GM18519 (cell line): ENCODE measurements at regions not wholly inside any gene's neighbourhood (a gene's known extent, or its start where the extent isn't known, plus 50 kb on each side); places are given as distances from the start of the nearest gene placed in this dataset.
"Not testable (repeated sequence)": the region's sequence is repeated elsewhere in the genome, so short reads cannot be mapped to it uniquely, and the experiment has no call there.

ENCODE experiments used
- ATAC-seq: cut with Tn5 transposase; IDR thresholded peaks from one replicate; pipeline ENCODE4 v1.9.1; 2021; ENCODE audit warnings: mild to moderate bottlenecking, moderate library complexity; ENCODE audit not compliant: unreplicated experiment, low FRiP score

DNA sequence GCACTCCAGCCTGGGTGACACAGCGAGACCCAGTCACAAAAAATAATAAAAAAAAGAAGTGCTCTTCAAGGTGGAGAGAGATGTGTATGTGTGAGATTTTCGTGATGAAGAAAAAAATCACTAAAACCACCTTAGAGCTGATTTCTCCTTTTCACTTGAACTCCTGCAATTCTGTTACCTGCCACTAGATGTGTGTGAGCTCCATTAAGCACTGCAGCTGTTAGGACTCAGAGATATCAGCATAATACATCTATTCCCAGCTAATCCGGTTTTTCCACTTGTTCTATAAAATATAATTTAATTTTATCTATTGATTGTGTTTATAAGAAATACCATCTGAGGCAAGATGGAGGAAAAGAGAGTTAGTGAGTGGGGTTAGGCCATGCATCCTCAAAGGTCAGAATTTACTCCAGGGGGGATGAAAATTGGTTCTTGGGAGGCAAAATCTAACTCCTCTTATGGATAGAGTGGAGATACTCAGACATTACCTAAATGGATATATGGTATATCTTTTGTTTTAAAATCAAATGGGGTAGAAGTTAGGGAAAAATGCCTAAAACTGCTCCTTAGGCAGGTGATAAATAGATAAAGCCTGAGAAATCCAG, 152.7 kb downstream of the IL20RB start:
- ATAC-seq, result no peak

DNA sequence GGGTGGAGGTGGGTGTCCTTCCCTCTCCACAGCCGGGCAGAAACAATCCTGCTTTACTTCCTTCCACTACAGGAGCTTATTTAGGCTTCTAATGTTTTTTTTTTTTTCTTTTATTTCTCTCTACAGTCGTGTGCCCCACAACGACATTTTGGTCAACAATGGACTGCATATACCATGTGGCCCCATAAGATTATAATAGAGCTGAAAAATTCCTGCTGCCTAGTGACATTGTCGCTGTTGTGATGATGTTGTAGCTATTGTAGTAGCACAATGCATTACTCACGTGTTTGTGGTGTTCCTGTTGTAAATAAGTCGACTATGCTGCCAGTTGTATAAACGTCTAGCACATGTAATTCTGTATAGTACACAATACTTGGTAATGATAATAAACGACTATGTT, 153.7 kb downstream of the IL20RB start:
- no peak for ATAC-seq

DNA sequence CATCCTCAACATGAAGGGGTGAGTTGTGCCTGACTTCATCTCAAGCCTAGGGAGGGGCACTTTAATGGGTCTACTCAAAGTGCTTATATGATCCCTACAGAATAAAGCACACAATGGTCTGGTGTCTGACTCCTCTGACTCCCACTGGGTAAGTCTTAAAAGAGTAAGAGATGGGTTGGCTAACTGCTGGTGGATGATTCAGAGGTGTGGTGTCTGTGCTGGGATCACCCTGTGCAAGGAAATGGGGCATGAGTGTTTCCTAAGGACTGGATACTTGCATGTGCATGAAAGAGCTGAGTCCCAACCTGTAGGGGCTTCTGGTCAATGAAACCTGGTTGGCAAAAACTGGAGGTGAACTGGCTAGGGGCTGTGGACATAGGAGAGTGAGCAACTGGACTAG, 158.8 kb downstream of the IL20RB start:
- no peak for ATAC-seq

DNA sequence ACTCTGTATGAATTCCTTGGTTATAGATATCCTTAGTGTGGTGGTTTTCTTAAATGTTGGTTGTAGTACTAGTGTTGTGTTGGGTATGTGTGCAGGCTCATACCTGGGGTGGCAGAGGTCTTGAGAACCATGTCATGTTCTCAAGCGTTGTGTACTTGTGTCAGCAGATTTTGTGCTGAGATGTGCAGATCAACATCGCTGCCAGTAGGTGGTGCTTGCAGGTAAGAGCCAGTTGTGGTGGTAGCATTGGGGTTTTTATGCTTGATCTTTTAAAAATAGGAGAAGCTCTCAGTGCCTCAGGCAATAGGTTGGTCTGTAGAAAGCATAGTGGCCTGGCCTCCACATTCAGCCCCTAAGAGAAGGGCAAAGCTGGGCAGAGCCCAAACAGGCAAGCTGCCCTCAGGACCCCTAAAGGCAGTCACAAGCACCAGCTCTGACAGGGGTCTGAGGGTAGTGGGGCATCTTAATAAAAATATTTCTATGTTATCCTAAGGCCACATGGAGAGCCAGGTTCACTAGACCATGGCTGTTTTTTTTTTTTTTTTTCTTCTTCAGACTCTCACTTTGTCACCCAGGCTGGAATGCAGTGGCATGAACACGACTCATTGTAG, 164.0 kb downstream of the IL20RB start:
- peak; percentile 79 for ATAC-seq

DNA sequence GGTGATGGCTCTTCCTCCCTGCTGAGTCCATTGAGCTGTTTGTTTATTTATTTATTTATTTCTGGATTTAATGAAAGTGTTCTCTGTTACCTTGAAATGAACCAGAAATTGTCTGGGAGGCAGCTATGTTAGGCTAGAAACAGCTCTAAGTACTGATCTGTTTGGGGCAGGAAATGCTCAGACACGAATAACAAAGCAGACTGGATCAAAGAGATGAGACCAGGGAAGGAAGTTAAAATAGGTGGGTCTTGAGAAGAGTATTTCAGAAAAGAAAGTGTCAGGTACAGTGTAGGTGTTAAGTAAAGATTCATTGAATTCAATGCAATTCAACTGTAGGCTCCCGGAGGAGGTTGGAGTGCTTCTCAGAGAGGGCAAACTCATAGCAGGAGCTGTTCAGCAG, 173.3 kb downstream of the IL20RB start:
- no peak for ATAC-seq

DNA sequence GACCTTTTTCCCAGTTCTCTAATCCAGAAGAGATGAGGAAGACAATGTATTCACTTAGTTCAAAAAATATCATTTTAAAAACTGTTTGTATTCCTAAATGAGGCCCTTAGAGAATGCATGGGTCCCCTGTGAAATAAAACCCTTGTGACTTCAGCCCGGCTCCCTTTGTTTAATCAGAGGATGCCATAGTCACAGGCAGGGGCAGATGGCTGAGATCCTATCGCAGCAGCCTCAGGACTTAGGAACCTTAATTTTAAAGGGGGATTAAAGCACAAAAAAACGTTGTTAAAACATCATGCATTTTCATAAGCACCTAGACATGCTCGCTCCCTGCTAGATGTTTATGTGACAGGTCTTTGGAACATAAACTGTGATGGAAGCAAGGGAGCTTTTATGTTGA, 176.6 kb downstream of the IL20RB start:
- ATAC-seq, result no peak

DNA sequence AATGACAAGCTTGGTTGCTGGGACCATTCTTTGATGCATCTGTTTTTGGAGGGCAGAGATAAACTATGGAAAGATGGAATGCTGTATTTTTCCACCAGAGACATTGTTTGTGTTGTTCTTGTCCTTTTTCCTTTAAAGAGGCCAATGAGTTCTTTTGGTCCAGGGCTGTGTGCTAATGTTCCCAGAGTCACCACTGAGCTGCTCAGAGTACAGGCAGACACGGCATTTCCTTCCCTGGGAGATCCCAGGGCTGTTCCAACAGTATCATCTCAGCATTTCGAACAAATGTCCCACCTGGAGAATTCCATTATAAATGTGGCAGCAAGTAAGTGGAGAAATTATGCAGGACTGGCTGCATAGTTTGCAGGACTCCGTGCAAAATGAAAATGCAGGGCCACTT, 190.6 kb downstream of the IL20RB start:
- no peak for ATAC-seq

DNA sequence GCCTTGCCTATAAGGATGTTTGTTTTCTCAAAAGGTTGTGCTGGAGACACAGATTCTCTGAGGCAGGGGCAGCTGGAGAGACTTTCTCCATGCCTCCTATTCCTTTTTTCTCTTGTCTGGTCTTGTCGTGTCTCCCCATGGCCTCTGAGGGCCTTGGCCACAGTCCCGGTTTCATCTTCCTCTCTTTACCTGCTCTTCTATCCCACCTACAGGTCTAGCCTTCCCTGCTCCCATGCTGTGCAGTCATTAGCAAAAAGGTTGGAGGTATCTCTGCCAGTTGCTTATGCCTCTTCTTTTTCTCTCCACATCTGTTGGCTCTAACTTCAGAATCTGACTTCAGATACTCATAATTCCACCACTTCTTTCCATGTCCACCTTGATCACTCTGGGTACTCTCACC, 191.1 kb downstream of the IL20RB start:
- ATAC-seq, result no peak

DNA sequence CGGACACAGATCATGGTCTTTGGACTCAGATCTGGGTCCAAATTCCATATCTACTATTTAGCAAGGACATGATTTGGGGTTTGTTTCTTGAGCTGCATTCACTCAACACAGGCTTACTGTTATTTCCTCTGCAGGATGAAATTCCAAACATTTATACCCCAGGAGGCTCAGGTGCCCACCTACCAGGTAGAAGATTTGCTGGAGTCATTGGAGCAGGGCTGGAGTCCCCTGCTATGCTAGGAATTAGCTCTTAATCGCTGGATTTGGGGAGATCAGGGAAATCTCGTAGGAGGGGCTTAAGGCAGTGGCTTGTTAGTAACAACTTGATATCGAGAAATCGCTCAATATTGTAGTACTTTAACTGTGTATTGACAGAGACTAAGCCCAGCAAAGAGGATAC, 193.0 kb downstream of the IL20RB start:
- ATAC-seq, result no peak

DNA sequence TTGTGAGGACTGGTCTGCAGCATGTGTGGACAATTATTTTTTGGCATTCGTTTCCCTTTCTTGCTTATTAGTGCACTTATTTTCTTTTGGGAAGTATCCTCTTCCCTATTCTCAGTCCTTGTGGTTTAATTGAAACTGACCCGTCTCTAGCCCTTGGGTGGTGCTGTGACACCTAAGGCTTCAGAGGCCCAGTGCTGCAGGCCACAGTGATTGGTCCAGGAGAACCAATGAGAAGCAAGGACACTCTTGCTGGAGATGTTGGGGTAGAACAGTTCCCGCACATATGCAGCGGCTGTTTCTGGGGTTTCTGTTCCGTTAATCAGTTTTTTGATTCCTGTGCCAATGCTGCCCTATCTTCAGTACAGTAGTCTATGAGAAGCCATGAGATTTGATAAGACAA, 195.3 kb downstream of the IL20RB start:
- ATAC-seq, result not testable (repeated sequence)

DNA sequence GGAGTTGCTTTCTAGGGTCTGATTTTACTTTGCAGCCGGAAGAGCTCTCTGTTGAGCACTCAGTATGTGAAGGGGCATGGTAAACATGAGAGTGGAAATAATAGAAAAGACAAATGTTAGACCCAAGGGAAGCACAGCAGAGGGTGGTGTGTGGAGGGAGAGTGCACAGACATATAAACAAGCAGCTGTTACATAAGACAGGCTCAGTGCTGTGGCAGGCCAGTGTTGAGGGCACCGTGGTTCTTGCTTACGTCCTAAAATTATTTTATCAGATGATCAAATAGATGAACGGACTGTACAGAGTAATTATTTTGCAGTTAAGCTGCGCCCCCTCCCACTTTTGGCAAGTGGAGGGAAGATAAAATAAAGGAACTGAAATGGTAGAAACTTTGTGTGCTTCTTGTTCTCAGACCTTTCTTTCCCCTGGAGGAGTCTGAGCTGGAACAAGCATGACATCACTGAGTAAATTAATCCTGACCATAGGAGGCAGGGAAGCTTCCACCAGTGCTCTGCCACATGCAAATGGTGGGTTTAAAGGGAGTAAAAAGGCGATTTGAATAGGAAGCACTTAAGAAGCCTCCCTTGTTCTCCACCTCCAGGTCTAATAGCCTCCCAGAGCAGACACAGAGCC, 205.6 kb downstream of the IL20RB start:
- ATAC-seq, result no peak

DNA sequence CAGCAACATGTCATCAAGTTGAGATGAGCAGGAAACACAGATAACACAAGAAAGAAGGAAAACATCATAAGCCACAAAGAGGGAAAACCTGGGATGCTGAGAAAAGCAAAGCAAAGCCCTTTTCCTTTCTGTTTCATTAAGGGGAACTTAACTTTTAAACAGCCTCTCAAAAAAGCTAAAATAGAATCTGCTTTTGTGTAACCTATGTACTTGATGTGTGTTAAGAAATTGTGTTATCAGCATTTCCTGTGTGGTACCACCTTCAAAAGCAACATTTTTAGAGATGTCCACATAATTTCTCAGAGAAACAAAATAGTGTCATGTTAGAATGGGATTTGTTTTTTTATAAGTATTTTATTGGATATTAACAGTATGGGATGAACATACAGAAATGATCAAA, 206.2 kb downstream of the IL20RB start:
- ATAC-seq, result no peak

DNA sequence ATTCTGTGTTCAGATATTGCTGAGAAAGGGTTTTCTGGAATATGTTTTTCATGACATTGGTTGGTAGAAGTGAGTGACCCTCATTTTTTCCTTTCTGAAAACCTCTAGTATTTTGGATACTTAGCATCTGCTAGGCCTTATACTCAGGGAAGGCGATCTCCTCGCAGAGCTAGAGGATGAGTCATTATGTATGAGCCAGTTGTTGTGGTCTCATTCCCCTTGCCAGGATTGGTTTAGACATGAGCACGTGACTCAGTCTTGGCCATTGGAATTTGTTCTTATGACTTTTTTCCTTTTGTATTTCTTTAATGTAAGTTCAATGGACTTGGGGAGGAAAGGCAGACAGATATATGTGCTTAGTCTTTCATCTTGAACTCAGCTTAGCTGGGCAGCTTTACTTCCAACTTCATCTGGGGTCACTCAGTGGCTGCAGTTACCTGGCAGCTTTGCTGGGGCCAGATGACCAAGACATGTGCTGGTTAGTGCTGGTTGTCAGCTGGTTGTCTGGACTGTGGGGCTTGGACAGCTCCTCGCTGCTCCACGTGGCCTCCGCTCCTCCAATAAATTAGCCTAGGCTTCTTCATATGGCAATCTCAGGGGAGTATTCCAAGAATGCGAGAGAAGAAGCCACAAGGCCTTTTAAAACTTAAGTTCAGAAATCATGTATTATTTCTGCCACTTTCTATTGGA, 207.5 kb downstream of the IL20RB start:
- ATAC-seq, result no peak

DNA sequence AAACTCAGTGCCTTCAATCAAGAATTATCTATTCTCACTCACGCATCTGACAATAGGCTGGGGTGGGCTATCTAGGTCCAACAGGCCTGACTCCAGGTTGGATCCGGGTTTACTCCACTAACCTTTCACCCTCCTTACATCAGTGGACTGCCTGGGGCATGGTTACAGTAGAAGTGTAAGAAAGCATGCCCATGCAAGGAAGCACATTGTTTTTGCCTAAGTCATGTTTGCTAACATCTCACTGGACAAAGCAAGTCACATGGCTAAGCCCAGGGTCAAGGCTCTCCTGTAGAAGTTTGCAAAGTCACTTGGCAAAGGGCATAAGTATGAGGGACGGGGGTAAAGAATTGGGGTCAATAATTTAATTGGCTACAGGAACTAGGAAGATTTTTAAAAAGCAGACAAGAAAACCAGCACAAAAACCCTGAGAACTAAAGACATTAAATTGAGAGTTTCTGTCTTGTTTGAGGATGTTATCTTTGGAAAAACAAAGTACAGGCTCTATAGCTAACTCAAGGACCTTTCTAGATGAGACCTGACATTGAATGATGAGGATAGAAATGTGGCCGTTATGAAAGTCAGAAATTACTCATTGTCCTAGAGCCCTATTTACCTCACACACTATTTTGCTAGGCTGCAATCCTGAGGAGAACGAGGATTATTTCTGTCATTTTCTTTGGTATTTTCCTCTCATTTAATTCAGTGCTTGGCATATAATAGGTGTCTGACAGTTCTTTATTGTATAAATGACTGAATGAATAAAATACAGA, 214.2 kb downstream of the IL20RB start:
- peak; percentile 80 for ATAC-seq

DNA sequence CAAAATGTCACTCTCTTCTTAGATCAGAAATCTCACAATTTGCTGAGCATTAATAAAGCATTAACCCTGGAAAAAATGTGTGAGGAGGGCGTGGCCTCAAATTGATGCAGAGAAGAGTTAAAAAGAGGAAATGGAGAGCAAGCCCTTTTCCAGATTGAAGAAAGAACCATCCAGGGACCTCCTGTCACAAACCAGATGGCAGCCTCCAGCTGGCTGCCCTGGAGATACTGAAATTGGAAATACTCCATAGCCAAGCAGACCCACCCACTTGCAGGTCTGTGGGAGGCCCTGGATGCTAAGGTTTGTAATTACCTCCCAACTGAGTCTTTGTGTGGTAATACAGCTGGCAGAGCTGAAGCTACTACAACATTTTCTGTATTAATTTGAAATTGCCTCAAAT, 214.9 kb downstream of the IL20RB start:
- no peak for ATAC-seq

DNA sequence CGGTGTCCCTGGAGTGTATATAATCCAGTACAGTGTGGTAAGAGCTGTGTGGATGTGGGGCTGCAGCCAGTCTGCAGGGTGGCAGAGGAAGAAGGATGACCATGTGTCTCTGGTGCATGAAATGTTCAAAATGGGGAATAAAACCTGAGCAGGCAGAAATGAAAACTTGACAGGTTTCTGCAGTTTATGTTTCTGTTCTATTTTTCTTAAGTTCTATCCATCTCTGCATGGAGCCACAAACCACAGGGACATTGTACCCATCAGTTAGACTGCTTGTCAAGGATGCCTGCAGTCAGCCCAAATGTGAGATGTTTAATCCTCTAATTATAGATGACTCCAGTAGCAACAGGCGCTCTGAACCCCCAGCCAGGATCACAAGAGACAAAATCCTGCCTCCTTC, 216.7 kb downstream of the IL20RB start:
- no peak for ATAC-seq

DNA sequence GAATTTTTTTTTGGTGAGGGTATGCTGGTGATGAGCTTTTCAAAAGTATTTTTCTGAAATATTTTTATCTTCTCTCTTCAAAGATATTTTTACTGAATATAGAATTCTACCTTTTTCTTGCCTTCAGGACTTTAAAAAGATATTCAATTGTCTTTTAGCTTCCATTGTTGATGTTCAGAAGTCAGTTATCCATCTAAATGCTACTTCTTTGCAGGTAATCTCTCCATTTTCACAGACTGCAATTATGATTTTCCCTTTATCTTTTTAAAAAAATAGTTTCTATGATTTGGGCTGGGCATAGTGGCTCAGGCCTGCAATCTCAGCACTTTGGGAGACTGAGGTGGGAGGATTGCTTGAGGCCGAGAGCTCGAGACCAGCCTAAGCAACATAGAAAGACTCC, 222.4 kb downstream of the IL20RB start:
- no peak for ATAC-seq

DNA sequence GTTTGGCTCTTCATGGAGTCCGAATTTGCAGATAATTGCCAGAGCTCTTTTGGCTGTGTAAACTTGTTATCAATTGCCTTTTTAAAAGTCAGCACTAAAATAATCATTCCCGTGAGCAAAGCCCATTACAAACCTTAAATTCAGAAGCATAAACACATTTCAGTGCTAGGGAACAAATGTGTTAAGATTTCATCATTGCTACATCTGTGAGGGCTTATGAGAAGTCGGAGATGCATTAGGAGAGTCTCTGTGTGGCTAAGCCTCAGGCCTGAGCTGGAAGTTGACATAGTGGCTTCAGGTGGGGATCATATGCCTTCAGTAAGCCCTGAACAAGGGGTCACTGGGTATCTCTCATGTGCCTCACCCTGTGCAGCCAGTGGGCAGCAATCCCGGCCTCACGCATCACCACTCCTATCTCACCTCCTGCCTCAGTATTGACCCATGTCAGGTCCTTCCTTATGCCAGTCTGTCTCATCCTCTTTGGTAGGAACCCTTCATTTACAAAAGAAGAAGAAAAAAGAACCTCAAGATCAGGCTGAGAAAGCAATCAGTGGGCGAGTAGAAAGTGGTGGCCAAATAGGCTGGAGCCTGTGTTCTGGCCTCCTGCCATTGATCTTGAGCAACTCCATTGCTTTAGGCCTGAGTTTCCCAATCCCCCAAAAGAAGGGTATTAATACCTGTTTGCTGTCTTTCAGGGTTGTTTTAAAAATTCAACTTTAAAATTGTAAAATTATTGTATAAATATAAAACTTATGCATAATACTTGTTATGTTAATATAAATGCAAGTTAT, 233.5 kb downstream of the IL20RB start:
- no peak for ATAC-seq

DNA sequence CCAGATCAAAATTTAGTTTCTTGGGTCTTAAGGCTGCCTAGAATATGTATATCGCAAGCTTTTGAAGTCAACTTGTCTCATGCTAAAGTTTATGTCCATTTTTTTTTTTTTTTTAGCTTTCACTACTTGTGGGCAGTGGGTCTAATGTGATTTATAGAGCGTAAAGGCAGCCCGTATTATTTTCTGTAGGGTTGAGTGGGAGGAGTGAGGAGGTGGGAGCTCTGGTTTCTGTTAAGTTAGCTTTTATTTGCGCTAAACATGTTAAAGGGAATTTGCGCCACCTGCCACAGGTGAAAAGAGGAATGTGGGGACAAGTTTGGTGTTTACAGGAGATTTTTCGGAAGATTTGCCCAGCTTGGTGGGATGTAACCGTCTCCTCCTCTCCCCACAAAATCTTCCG, 234.2 kb downstream of the IL20RB start:
- ATAC-seq, result no peak

DNA sequence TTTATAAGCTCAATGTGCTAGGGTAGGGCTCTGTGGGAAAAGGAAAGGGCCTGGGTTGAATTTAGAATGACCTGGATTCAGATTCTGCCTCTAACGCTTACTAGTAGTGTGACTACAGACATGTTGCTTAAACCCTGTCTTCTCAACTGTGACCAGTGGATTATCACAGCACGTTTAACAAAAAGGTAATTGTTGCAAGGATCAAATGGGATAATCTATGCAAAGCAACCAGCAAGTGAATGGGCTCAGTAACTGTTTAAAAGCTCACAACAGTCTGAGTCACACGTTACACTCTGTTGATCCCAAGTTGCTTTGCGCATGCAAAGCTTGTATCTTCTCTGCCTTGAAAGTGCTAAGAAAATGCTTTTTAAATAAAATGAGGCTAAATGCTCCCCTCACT, 236.5 kb downstream of the IL20RB start:
- no peak for ATAC-seq
